ENCODE measurements at regions not wholly inside any gene's neighbourhood (a gene's known extent, or its start where the extent isn't known, plus 50 kb on each side); places are given as distances from the start of the nearest gene placed in this dataset.

DNA sequence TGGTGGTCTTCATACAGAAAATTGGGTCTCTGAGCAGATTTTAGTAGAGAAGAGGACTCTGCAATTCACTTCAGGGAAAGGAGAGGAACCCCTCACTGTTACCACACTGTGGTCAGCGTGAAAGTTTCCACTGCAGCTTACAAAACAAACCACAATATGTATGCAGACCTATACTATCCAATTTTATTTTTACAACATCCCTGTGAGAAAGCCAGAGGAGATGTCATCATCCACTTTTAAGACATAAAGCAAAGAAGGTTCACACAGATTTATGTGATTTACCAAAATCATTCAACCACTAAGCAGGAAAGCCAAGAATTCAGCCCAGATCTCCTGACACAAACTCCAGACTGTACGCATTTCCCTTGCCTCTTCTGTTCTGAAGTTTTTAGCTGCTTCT is 442.4 kb downstream of the FRK start:
- TF ChIP-seq, protein P1, sequence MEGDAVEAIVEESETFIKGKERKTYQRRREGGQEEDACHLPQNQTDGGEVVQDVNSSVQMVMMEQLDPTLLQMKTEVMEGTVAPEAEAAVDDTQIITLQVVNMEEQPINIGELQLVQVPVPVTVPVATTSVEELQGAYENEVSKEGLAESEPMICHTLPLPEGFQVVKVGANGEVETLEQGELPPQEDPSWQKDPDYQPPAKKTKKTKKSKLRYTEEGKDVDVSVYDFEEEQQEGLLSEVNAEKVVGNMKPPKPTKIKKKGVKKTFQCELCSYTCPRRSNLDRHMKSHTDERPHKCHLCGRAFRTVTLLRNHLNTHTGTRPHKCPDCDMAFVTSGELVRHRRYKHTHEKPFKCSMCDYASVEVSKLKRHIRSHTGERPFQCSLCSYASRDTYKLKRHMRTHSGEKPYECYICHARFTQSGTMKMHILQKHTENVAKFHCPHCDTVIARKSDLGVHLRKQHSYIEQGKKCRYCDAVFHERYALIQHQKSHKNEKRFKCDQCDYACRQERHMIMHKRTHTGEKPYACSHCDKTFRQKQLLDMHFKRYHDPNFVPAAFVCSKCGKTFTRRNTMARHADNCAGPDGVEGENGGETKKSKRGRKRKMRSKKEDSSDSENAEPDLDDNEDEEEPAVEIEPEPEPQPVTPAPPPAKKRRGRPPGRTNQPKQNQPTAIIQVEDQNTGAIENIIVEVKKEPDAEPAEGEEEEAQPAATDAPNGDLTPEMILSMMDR (IDR thresholded peaks at IDR 0.05; ENCODE audit: low read length, missing control alignments) = no peak
- DNase-seq (ENCODE audit: low read depth) = no peak
- H3K4me3 ChIP-seq (replicated peaks; ENCODE audit: low read depth, low read length) = no peak overlapping the region

DNA sequence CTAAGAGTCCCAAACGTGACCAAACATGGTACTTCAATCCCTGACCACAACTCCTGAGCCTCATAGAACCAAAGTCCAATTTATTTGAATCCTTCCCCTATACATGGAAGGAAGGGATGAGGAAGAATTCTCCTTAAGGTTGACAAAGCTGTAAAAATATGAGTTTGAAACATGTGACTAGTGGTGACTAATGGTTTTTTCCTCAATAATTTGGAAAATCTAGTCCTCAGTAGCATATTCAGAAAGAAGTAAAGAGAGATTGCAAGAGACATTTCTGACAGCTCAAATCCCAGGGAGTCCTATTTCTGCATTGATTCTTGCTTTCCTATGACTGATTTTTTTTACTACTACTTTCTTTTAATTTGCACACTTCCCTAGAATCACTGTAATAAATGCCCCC is 443.7 kb downstream of the FRK start:
- no peak for DNase-seq (ENCODE audit: low read depth)
- H3K4me3 ChIP-seq (replicated peaks; ENCODE audit: low read depth, low read length) = no peak overlapping the region
- TF ChIP-seq, protein P1 (IDR thresholded peaks at IDR 0.05; ENCODE audit: low read length, missing control alignments) = no peak

DNA sequence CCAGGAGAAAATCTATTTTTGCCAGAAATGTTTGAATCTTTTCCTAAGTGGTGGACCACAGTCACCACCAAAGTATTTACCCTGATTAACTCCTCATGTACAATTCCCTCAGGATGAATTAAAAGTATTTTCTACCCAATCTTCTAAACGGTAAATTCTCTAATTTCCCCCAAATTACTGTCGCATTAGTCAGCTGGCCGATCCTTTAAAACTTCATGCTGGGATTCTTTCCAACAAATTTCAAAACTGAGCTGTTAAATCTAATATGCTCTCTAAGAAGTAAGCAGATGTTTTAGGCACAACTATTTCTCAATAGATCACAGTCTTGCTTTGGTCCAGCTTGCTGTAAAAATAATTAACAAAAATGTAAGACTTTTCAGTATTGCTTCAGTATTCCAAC is 447.2 kb downstream of the FRK start:
- DNase-seq (ENCODE audit: low read depth) = peak; percentile 78

DNA sequence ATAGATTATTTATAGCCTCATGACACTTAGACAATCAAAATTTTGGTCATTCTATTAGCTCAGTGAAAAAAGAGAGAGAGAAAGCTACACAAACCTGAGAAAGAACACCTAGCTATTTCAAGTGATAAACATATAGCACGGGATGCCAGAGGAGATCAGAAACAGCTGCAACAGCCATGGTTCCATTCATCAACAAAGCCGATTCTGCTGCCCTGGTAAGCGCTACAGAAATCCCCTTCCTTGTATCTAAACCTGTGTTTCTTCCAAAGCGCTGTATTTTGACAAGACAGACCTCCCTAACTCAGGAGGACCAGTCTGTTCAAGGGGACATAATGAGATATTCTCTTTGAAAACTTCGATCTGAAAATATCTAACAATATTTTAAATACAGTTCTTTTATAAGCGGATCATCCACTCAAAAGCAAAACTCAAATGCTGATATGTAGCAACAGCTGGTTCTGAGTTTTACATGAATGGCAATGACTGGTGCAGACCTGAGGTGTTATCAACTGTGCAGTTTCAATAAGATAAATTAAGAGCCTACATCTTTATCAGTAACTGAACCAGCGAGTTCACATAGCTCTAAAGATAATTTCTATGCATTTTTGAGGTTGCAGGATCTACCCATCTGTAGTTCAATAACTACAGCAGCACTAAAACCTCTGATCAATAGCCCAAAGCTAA is 447.8 kb downstream of the FRK start:
- TF ChIP-seq, protein P1 (IDR thresholded peaks at IDR 0.05; ENCODE audit: low read length, missing control alignments) = no peak
- DNase-seq (ENCODE audit: low read depth) = no peak
- H3K4me3 ChIP-seq (replicated peaks; ENCODE audit: low read depth, low read length) = no peak overlapping the region

More for the DNA sequence above, 447.2 kb downstream of the FRK start:
- TF ChIP-seq, protein P1 (IDR thresholded peaks at IDR 0.05; ENCODE audit: low read length, missing control alignments) = no peak
- no peak overlapping the region for H3K4me3 ChIP-seq (replicated peaks; ENCODE audit: low read depth, low read length)

DNA sequence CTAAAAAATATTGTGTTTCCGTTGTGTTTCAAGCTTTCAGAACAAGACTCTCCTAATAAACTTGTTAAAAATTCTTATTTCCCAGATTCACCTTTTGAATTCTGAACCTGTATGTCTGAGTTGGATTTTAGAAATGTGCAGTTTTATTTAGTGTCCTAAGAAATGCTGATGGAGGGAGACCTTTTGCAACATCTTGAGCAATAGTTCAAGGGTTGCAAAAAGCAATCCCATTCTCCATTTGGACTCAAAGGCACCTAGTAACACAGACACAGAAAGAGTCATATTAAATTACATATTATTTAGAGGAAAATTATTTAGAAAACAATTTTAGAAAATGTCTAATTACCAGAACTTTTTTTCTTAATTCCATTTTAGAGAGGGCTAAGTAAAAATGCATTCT is 448.5 kb downstream of the FRK start:
- TF ChIP-seq, protein P1 (IDR thresholded peaks at IDR 0.05; ENCODE audit: low read length, missing control alignments) = no peak
- no peak overlapping the region for H3K4me3 ChIP-seq (replicated peaks; ENCODE audit: low read depth, low read length)
- no peak for DNase-seq (ENCODE audit: low read depth)

DNA sequence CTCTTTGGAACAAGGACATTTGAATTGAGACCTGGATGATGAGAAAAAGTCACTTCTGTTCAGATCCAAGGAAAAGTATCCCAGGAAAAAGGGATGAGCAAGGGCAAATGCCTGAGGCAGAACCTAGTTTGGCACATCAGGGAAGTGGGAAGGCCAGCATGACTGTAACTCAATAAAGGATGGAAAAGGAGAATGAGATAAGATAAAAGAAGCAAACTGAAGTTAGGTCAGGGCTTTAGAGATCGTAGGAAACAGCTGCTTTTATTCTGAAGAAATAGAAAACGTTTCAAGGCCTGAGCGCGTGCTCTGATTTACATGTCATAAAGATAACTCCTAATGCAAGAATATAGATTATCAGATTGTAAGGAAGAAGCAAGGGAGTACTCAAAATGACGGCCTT is 450.0 kb downstream of the FRK start:
- no peak overlapping the region for H3K4me3 ChIP-seq (replicated peaks; ENCODE audit: low read depth, low read length)
- no peak for DNase-seq (ENCODE audit: low read depth)
- TF ChIP-seq, protein P1 (IDR thresholded peaks at IDR 0.05; ENCODE audit: low read length, missing control alignments) = no peak

DNA sequence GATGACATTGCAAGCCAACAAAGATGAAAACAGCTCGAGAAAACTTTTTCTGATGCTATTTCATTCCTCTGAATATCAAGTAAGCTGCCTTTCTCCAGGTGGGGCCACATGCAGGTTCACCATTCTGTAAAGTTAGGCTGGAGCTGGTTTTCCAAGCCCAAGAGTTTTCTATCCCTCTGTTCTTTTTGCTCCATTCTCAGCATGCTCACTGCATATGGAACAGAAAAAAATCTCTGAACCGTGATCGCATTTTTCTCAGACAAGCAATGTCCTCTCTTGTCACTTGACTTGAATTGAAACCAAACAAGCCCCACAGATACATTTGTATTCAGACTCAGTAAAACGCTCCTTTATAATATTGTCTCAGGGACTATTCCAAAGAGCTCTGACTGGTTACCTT is 451.6 kb downstream of the FRK start:
- H3K4me3 ChIP-seq (replicated peaks; ENCODE audit: low read depth, low read length) = no peak overlapping the region
- no peak for DNase-seq (ENCODE audit: low read depth)
- TF ChIP-seq, protein P1 (IDR thresholded peaks at IDR 0.05; ENCODE audit: low read length, missing control alignments) = no peak
